MM.1S (cell line): ENCODE measurements at regions not wholly inside any gene's neighbourhood (a gene's known extent, or its start where the extent isn't known, plus 50 kb on each side); places are given as distances from the start of the nearest gene placed in this dataset.

ENCODE experiments used
- CTCF ChIP-seq: fragments of 300-600 bp; sonication (generic); IDR thresholded peaks from 2 replicates; pipeline ENCODE4 v1.5.1; 2016; ENCODE audit warnings: antibody characterized with exemption, low read length, mixed read lengths
- EZH2 ChIP-seq: fragments of 300-600 bp; sonication (generic); optimal IDR thresholded peaks from 2 replicates; pipeline ENCODE3; 2017; ENCODE audit warnings: low read depth, mild to moderate bottlenecking, antibody characterized with exemption, low read length, mixed read lengths

GRCh38 chr4:87920478-87920877 lies 55.0 kb upstream of the SPP1 start:
- TF ChIP-seq CTCF (no peak), EZH2 (no peak)
